Gastrocnemius medialis (tissue), 4 donors: ENCODE measurements at regions not wholly inside any gene's neighbourhood (a gene's known extent, or its start where the extent isn't known, plus 50 kb on each side); places are given as distances from the start of the nearest gene placed in this dataset.

Source experiments
- POLR2A ChIP-seq, 2 donors: fragments of 450-650 bp; IDR thresholded peaks; one replicate each; pipeline ENCODE4 v1.6.1; 2017; ENCODE audit warnings: antibody characterized with exemption in 2 of 2, mild to moderate bottlenecking in 2 of 2, moderate library complexity in 2 of 2
- TF ChIP-seq, protein P1 (sequence below), 5 experiments: fragments of 450-650 bp in 3 of 5; fragments of 200-600 bp in 2 of 5; sonication (generic) in 2 of 5; IDR thresholded peaks in 4 of 5; conservative IDR thresholded peaks in 1 of 5; 1 replicate in 4 of 5; 2 replicates in 1 of 5; pipeline ENCODE4 v1.5.1; 2016 to 2019; ENCODE audit warnings: antibody characterized with exemption in 5 of 5, mild to moderate bottlenecking in 3 of 5, moderate library complexity in 3 of 5

GRCh38 chr4:124121461-124121971, 591.0 kb downstream of the ANKRD50 start:
- TF ChIP-seq, protein P1, sequence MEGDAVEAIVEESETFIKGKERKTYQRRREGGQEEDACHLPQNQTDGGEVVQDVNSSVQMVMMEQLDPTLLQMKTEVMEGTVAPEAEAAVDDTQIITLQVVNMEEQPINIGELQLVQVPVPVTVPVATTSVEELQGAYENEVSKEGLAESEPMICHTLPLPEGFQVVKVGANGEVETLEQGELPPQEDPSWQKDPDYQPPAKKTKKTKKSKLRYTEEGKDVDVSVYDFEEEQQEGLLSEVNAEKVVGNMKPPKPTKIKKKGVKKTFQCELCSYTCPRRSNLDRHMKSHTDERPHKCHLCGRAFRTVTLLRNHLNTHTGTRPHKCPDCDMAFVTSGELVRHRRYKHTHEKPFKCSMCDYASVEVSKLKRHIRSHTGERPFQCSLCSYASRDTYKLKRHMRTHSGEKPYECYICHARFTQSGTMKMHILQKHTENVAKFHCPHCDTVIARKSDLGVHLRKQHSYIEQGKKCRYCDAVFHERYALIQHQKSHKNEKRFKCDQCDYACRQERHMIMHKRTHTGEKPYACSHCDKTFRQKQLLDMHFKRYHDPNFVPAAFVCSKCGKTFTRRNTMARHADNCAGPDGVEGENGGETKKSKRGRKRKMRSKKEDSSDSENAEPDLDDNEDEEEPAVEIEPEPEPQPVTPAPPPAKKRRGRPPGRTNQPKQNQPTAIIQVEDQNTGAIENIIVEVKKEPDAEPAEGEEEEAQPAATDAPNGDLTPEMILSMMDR (IDR thresholded peaks at IDR 0.05 in 4 of 5, conservative IDR thresholded peaks at IDR 0.05 in 1 of 5): no peak
- no peak for TF ChIP-seq POLR2A (IDR thresholded peaks at IDR 0.05)
